Ectodermal cell (in vitro differentiated cells): ENCODE measurements at regions not wholly inside any gene's neighbourhood (a gene's known extent, or its start where the extent isn't known, plus 50 kb on each side); places are given as distances from the start of the nearest gene placed in this dataset.

Source experiments
- H3K27ac ChIP-seq: 2 replicates; pipeline ENCODE4 v1.7.0; 2013; ENCODE audit warnings: mild to moderate bottlenecking, low read depth, low read length; ENCODE audit not compliant: insufficient read depth, poor library complexity, severe bottlenecking
- H3K27me3 ChIP-seq: 2 replicates; pipeline ENCODE4 v1.7.0; 2013; ENCODE audit warnings: mild to moderate bottlenecking, low read length; ENCODE audit not compliant: insufficient read depth, control insufficient read depth, poor library complexity, severe bottlenecking
- H3K36me3 ChIP-seq: one replicate; pipeline ENCODE4 v1.7.0; 2013; ENCODE audit warnings: low read length; ENCODE audit not compliant: control insufficient read depth, insufficient read depth
- H3K4me1 ChIP-seq: one replicate; pipeline ENCODE4 v1.7.0; 2013; ENCODE audit warnings: low read length; ENCODE audit not compliant: control insufficient read depth, insufficient read depth
- H3K4me3 ChIP-seq: 2 replicates; pipeline ENCODE4 v1.7.0; 2013; ENCODE audit warnings: low read depth, low read length, control low read depth; ENCODE audit not compliant: insufficient read depth
- H3K9me3 ChIP-seq: 2 replicates; pipeline ENCODE4 v1.7.0; 2013; ENCODE audit warnings: mild to moderate bottlenecking, low read length, moderate library complexity; ENCODE audit not compliant: control insufficient read depth
- WGBS, 2 experiments: methylation state at CpG; one replicate each; pipeline ENCODE4 v1.1.7; 2013; ENCODE audit warnings: missing lambda C conversion rate in 2 of 2; 5-methylcytosine and 5-hydroxymethylcytosine counted together

DNA sequence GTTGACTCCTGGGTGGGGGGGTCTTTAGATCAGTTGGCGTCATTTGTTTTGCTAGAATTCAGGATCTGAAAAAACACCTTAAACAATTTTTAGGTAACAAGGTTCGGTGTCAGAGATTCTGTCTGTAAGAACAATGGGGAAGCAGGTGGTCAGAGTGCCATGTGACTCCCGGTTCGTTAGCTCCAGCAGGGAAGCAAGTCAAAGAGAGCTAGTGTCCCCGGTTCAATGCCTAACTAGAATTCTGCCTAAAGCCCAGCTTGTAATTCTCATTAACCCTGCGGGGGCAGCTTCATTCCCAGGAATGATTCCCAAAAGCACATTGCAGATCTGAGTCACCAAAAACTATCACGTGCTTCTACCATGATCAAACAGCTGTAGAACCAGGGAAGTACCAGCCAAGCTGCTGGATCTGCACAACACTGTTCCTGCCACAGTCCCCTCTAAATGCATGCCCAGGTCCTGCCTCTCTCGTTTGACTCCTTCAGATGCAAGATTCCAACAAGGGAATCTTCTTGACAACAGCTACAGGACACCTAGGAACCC is 664.3 kb upstream of the CELF2 start:
- no peak overlapping the region for H3K4me3 ChIP-seq
- H3K4me1 ChIP-seq: no peaks in the 10 kb centered on the region
- H3K36me3 ChIP-seq: no peaks in the 10 kb centered on the region
- WGBS, 2 experiments: 52 to 55% methylated on average over 8 of the region's 8 CpGs
- H3K27me3 ChIP-seq: no peaks in the 10 kb centered on the region
- no peaks in the 10 kb centered on the region for H3K9me3 ChIP-seq
- H3K27ac ChIP-seq: no peak overlapping the region

DNA sequence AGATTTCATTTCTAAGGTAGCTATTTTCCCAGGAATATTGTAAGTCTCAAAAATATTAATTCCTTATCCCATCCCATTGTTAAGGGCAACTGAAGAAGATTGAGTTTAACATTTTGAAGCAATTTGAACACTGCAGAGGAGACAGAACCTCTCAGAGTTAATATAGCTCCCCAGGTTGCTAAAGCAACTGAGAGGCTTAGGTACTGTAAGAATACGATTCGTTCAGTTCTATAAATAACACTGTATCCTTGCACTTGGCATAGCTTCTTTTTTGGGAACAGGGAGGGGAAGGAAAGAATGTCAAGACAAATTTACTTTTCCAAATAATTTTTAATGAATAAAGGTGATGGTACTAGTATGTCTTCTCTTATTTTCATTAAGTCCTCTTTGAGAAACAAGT is 658.4 kb upstream of the CELF2 start:
- Histone ChIP-seq H3K27ac (no peak overlapping the region), H3K4me1 (peaks cover 3% of the 10 kb centered on the region), H3K27me3 (no peaks in the 10 kb centered on the region), H3K36me3 (no peaks in the 10 kb centered on the region), H3K9me3 (no peaks in the 10 kb centered on the region), H3K4me3 (no peak overlapping the region)
- 87 to 100% methylated on average over 1 to 2 of the region's 2 CpGs for WGBS, 2 experiments

DNA sequence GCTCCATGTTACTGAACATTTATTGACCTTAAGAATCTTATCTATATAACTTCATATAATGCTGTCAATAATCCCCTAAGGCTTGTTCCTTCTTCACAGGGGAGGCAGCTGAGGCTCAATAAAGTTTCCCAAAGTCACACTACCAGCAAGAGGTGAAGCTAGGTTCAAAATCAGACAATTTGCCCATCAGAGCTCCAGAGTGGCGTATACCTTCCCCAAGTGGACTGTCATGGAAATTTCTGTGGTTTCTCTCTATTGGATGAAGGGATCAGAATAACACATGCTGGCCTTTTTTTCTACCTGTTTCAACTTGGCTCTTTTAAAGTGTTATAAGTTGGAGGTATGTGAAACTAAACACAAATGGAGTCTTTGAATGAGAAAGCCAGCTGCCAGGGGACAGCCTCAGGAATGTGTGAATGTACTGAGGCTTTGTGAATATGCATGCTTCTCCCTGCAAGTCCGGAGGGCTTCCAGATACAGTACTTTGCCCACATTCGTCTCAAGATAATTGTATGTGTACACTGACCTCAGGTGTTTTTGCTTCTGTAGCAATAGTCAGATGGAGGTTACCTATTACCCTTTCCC is 656.3 kb upstream of the CELF2 start:
- 45 to 60% methylated on average over 3 of the region's 3 CpGs for WGBS, 2 experiments
- H3K4me1 ChIP-seq: peaks cover 3% of the 10 kb centered on the region

DNA sequence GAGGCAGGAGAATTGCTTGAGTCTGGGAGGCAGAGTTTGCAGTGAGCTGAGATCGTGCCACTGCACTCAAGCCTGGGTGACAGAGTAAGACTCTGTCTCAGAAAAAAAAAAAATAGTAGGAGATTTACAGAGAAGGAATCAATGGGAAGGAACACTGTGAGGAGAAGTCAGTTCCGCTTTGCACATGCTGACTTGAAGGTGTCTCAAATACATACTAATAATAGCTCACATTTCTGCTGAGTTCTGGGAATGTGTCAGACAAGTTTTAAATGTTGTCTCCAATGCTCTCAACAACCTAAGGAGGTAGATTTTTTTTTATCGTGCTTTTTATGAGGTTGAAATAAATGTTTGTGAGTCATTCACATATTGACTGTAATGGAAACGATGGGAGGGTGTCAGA is 654.9 kb upstream of the CELF2 start:
- no peaks in the 10 kb centered on the region for H3K9me3 ChIP-seq
- no peak overlapping the region for H3K4me3 ChIP-seq
- no peak overlapping the region for H3K27ac ChIP-seq
- WGBS, 2 experiments: 90 to 92% methylated on average over 3 to 4 of the region's 4 CpGs
- H3K27me3 ChIP-seq: no peaks in the 10 kb centered on the region
- H3K36me3 ChIP-seq: no peaks in the 10 kb centered on the region
- H3K4me1 ChIP-seq: peaks cover 3% of the 10 kb centered on the region

More for the DNA sequence above, 656.3 kb upstream of the CELF2 start:
- Histone ChIP-seq H3K4me3 (no peak overlapping the region), H3K27ac (no peak overlapping the region), H3K27me3 (no peaks in the 10 kb centered on the region), H3K36me3 (no peaks in the 10 kb centered on the region), H3K9me3 (no peaks in the 10 kb centered on the region)

GRCh38 chr10:10363217-10363616 is 654.5 kb upstream of the CELF2 start:
- WGBS, 2 experiments: 95 to 96% methylated on average over 6 of the region's 6 CpGs
- H3K27ac ChIP-seq: no peak overlapping the region
- no peaks in the 10 kb centered on the region for H3K36me3 ChIP-seq
- no peak overlapping the region for H3K4me3 ChIP-seq
- H3K9me3 ChIP-seq: no peaks in the 10 kb centered on the region
- H3K4me1 ChIP-seq: peaks cover 3% of the 10 kb centered on the region
- no peaks in the 10 kb centered on the region for H3K27me3 ChIP-seq

DNA sequence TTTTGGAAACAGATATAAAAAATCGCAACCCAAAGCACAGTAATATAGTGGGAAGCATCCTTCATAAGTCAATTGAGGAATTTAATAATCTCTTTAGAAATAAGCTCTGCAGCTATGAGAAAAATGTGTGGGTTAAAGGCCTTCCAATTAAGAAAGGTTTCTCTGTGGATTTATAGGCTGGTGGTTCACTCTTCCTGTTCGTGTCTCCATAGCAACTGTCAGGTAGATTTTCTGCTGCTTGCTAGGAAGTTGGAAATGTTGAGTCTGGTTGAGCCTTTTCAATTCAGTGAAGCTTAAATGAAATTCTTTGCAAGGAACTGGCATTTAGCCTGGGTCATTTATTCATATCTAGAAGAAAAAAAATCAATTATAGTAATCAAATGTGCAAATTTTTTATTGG is 652.8 kb upstream of the CELF2 start:
- no peak overlapping the region for H3K27ac ChIP-seq
- 86 to 92% methylated on average over 2 of the region's 2 CpGs for WGBS, 2 experiments

GRCh38 chr10:10365676-10366075 is 652.0 kb upstream of the CELF2 start:
- H3K9me3 ChIP-seq: no peaks in the 10 kb centered on the region
- WGBS, 2 experiments: 97 to 100% methylated on average over 3 of the region's 3 CpGs
- H3K4me1 ChIP-seq: peaks cover 3% of the 10 kb centered on the region
- H3K36me3 ChIP-seq: no peaks in the 10 kb centered on the region
- H3K27ac ChIP-seq: no peak overlapping the region
- H3K27me3 ChIP-seq: no peaks in the 10 kb centered on the region
- no peak overlapping the region for H3K4me3 ChIP-seq

More for the DNA sequence above, 652.8 kb upstream of the CELF2 start:
- no peaks in the 10 kb centered on the region for H3K9me3 ChIP-seq
- no peaks in the 10 kb centered on the region for H3K27me3 ChIP-seq
- H3K4me1 ChIP-seq: peaks cover 3% of the 10 kb centered on the region
- no peak overlapping the region for H3K4me3 ChIP-seq
- no peaks in the 10 kb centered on the region for H3K36me3 ChIP-seq

GRCh38 chr10:10366836-10367235 is 650.8 kb upstream of the CELF2 start:
- no peaks in the 10 kb centered on the region for H3K4me1 ChIP-seq
- H3K9me3 ChIP-seq: no peaks in the 10 kb centered on the region
- no peaks in the 10 kb centered on the region for H3K36me3 ChIP-seq
- 96% methylated on average over 1 of the region's 1 CpG for WGBS, 2 experiments
- no peak overlapping the region for H3K4me3 ChIP-seq
- no peaks in the 10 kb centered on the region for H3K27me3 ChIP-seq
- H3K27ac ChIP-seq: no peak overlapping the region

DNA sequence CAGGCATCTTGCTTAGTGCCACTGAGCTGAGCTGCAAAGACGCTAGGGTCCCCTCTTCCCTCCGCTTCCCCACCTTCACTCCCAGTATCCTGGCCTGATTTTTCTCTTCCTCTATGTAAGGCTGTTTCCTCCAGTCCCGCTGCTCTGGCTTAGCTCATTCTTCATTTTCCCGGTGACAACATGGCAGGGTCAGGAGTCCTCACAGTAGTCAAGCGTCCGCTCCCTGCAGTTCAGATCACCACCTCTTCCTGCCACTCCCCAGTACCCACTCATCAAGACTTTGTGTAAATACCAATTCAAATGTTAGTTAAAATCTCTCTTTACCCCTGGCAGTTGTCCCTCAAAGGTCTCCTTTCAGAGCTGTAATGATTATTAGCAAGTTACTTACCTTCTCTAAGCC is 650.4 kb upstream of the CELF2 start:
- Histone ChIP-seq H3K27ac (no peak overlapping the region), H3K36me3 (no peaks in the 10 kb centered on the region), H3K9me3 (no peaks in the 10 kb centered on the region), H3K27me3 (no peaks in the 10 kb centered on the region), H3K4me1 (no peaks in the 10 kb centered on the region), H3K4me3 (no peak overlapping the region)
- WGBS, 2 experiments: 88 to 90% methylated on average over 6 of the region's 6 CpGs

- H3K36me3 ChIP-seq: no peaks in the 10 kb centered on the region
- H3K27ac ChIP-seq: no peak overlapping the region
- no peaks in the 10 kb centered on the region for H3K9me3 ChIP-seq
- H3K4me1 ChIP-seq: no peaks in the 10 kb centered on the region
- 95 to 97% methylated on average over 7 of the region's 7 CpGs for WGBS, 2 experiments
- H3K4me3 ChIP-seq: no peak overlapping the region
- H3K27me3 ChIP-seq: no peaks in the 10 kb centered on the region
These were observed 648.6 kb upstream of the CELF2 start for GRCh38 chr10:10368951-10369576.
